ENCODE measurements at regions not wholly inside any gene's neighbourhood (a gene's known extent, or its start where the extent isn't known, plus 50 kb on each side); places are given as distances from the start of the nearest gene placed in this dataset.
"Not testable (repeated sequence)": the region's sequence is repeated elsewhere in the genome, so short reads cannot be mapped to it uniquely, and the experiment has no call there.

DNA sequence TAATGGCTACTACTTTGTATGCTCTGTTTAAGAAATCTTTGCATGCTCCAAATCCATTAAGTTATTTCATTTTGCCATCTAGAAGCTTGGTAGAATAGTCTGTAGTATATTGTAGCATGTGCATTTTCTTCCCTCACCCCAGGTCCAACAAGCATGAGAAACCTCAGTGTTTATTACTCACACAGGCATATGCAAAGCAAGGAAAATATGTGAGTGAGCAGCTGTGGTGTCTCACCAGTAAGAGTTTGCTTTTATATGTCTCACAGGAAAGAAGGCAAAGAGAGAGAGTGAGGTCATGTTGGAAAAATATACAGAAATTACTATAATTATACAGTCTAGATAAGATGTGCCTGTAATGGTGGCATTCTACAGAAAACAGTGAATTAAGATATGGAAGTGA lies 312.5 kb downstream of the C3orf38 start:
- in situ Hi-C loops (cut with HindIII; ENCODE audit: low pct_unique_long_range_greater_than_20kb, low sequenced_read_pairs): no loop called here
- DNase-seq (ENCODE audit: low read depth, low spot score): no peak

DNA sequence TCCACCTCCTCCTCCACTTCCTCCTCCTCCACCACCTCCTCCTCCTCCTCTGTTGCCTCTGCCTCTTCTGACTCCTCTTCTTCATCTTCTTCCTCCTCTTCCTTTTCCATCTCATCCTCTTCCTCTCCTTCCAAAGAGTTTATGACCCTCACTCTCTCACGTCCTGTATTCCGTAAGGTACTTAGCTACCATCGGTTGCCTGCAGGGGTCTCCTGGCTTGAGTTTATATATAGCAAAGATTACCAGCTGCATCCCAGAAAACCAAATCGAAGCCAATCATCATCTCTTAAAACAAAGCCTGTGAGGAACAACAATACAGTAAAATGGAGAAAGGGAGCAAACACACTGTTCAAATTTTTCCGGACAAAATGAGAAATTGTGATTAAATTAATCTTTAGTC lies 317.4 kb downstream of the C3orf38 start:
- peak; percentile 32 for DNase-seq (ENCODE audit: low read depth, low spot score)
- in situ Hi-C loops (cut with HindIII; ENCODE audit: low pct_unique_long_range_greater_than_20kb, low sequenced_read_pairs): no loop called here

DNA sequence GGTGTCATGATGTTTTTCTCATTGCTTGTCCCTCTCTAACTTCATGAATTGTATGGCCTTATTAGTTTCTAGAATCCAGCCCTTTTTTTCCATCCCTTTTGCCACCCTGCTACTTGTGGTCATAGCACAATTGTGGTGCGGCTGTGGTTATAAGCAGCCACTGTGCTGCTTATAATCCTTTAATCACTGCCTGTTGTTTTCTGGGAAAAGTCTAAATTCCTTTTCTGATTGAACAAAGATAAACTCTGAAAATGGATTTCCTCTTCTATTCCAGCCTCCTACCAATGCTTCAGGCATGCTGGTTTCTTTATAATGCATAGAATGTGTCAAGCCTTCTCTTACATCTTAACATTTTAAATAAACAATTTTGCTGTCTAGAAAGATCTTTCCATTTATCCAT lies 319.5 kb downstream of the C3orf38 start:
- in situ Hi-C loops (cut with HindIII; ENCODE audit: low pct_unique_long_range_greater_than_20kb, low sequenced_read_pairs): no loop called here
- no peak for DNase-seq (ENCODE audit: low read depth, low spot score)

DNA sequence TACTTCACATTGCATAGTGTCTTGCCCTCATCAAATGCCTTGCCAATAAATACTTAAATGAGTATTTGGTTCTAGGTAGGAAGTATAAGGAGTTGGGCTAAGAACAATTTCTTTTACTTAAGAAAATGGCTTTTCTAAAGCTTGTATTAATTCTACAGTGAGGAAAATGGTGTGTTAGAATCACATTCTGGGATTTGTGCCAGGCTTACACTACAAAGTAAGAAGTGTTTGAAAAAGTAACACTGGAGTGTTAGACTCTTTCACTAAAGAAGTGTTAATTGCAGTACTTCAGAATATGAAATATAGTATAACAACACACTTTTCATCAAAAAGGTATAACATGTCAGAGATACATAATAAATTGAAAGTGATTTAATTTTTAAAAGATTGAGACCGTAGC lies 328.7 kb downstream of the C3orf38 start:
- in situ Hi-C loops (cut with HindIII; ENCODE audit: low pct_unique_long_range_greater_than_20kb, low sequenced_read_pairs): no loop called here

DNA sequence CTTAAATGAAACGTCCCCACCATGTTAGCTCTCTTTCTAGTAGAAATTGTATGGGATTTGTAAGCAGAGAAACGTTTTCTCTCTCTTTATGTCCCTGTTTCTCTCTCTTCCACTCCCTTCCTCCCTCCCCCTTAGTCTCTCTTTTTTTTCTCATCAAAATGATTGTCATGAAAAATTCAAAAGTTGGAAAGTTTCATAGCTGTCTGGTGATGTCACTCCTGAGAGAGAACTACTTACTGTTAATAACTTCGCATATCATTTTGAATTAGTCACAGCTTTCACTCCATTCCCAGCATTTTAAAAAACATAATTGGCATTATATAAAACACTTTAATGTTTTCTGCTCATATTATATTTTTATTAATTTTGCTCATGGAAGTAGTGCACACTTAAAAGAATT lies 331.1 kb downstream of the C3orf38 start:
- in situ Hi-C loops (cut with HindIII; ENCODE audit: low pct_unique_long_range_greater_than_20kb, low sequenced_read_pairs): no loop called here
- DNase-seq (ENCODE audit: low read depth, low spot score): no peak

More for the DNA sequence above, 328.7 kb downstream of the C3orf38 start:
- no peak for DNase-seq (ENCODE audit: low read depth, low spot score)

DNA sequence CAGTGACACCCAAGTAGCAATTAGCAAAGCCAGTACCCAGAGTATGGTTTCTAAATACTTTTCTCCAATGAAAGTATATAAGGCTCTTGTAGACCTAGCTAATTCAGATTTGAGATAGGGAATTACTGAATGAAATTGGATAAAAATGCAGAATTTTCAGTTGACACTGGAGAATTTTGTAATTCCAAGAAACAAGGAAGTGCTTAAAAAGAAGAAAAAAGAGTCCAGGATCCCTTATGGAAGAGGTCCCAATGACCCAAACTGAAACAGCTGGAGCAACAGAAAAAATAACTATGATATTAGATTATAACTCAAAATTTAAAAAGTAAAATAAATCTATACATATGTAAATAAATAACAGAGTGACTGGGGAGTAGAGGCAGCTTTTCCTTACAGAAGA lies 335.2 kb downstream of the C3orf38 start:
- in situ Hi-C loops (cut with HindIII; ENCODE audit: low pct_unique_long_range_greater_than_20kb, low sequenced_read_pairs): no loop called here
- DNase-seq (ENCODE audit: low read depth, low spot score): no peak

DNA sequence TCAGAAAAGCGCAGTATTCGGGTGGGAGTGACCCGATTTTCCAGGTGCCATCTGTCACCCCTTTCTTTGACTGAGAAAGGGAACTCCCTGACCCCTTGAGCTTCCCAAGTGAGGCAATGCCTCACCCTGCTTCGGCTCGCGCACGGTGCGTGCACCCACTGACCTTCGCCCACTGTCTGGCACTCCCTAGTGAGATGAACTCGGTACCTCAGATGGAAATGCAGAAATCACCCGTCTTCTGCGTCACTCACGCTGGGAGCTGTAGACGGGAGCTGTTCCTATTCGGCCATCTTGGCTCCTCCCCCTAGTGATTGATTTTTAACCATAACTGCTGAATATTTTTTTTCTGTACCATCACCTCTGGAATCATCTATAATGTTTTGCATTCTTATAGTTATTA lies 359.1 kb downstream of the C3orf38 start:
- DNase-seq (ENCODE audit: low read depth, low spot score); in situ Hi-C loops (cut with HindIII; ENCODE audit: low pct_unique_long_range_greater_than_20kb, low sequenced_read_pairs): not testable (repeated sequence)

DNA sequence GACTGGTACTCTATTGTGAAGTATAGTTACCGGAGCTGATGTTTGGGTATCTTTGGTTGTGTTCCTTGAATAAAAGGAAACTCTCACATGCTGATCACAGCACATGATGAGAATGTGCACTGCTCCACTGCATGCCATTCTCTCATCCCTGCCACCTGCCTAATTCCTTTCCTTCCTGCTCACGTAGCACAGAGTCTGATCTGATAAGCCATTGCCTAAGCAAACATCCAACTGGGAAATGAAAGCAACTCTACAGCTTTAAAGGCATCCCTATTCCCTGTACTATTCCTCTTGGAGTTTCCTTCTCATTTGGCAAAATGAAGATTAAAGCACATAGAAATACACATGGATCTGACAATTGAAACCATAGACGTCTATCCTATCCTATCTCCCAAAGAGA lies 359.8 kb downstream of the C3orf38 start:
- no peak for DNase-seq (ENCODE audit: low read depth, low spot score)
- in situ Hi-C loops (cut with HindIII; ENCODE audit: low pct_unique_long_range_greater_than_20kb, low sequenced_read_pairs): no loop called here

DNA sequence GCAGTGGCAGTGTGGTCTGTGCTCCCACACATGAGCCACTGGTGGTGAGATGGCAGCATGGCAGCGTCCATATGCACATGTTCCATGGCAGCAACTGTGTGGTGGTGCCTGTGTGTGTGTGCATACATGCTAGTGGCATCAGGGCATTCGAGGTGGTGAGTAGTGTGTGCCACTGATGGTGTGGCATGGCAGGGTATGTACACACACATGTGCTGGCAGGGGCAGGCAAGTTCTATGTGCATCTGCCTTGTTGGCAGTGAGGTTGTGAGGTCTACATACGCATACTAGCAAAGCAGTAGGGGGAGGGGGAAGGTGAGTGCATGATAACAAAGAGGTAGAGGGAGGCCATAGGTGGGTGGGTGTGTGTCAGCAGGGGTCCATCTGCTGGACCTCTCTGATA lies 378.7 kb downstream of the C3orf38 start:
- DNase-seq (ENCODE audit: low read depth, low spot score): no peak
- in situ Hi-C loops (cut with HindIII; ENCODE audit: low pct_unique_long_range_greater_than_20kb, low sequenced_read_pairs): no loop called here

DNA sequence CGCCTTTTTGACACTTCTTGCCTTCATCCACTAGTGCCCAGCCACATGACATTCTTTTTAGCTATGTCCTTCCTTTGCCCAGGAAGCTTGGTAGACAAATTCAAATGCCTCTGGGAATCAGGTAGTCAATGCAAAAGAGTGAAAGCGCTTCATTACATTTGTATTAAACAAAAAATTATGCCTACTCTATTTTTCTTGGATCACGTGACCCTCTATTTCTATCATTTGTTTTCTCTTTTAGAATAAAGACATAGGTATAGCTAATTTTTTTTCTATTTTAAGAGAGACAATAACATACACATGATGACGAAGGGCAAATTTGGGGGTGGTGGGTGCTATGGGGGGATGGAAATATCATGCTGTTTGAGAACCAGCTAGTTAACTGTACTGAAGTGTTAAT lies 384.8 kb downstream of the C3orf38 start:
- DNase-seq (ENCODE audit: low read depth, low spot score): no peak
- in situ Hi-C loops (cut with HindIII; ENCODE audit: low pct_unique_long_range_greater_than_20kb, low sequenced_read_pairs): no loop called here

DNA sequence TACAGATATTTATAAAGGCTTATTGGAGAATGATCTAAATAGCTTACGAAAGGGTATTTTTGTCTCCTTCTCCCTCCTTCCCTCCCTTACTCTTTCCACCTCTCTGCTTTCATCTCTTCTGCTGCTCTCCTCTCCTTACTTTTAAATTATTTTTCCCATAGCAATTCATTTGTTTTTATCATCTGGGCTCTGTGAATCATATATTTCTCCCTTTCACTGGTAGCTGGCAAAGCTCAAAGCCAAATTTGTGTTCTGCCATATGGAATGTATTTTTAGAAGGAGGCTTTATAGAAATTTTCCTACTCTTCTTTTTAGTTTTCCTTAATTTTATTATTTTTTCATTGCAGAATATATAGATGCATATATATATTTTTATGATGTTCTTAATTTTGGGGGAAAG lies 385.8 kb downstream of the C3orf38 start:
- no peak for DNase-seq (ENCODE audit: low read depth, low spot score)
- in situ Hi-C loops (cut with HindIII; ENCODE audit: low pct_unique_long_range_greater_than_20kb, low sequenced_read_pairs): no loop called here

DNA sequence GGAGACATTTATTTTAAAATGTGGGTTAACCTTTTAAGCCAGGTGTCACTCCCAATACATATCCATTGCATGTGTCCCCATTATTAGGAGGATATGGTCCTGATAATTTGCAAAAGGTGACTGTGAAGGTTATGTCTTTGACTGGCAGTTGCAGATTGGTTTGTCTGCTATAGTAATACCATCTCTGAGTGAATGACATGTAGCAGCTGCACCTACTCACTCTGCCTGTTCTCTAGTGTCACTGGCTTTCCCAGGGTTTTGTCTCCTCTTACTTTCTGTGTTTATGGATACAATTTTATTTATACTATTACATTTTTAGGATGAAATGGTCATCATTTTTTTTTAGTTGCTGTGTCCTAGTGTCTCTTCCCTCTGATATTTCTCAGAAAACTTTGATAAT lies 393.2 kb downstream of the C3orf38 start:
- in situ Hi-C loops (cut with HindIII; ENCODE audit: low pct_unique_long_range_greater_than_20kb, low sequenced_read_pairs): no loop called here

DNA sequence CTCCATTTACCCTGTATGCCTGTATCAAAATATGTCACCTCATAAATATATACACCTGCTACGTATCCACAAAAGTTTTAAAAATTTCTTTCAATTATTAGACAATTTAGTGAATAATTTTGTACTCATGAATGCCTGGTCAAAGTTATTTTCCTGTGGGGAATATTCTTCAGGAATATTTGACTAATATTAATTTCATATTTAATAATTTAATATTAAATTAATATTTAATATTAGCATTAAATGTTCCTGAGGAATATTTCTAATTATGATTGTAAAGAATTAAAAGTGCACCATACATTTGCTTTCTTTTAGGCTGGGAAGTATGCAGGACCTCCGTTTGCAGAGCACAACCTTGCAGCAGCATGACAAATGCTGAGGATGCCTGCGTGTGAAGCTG lies 422.7 kb downstream of the C3orf38 start:
- no peak for DNase-seq (ENCODE audit: low read depth, low spot score)
- in situ Hi-C loops (cut with HindIII; ENCODE audit: low pct_unique_long_range_greater_than_20kb, low sequenced_read_pairs): no loop called here

More for the DNA sequence above, 393.2 kb downstream of the C3orf38 start:
- no peak for DNase-seq (ENCODE audit: low read depth, low spot score)

DNA sequence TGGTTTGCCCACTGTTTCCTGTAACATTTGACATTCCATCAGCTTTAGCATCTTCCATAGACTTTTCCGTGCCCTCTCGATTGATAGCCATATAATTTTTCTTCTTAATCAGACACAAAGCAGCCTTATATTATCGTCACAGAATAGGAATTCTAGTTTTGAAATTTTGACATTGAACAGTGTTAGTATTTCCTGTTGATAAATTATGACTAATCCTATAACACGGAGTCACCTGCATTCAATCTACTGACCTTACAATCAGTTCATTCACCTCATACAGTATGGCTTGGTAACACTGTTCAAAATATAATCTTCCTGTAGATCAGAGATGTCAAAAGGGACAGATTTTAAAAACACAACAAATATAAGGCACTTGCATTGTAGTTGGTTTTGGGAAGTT lies 423.7 kb downstream of the C3orf38 start:
- in situ Hi-C loops (cut with HindIII; ENCODE audit: low pct_unique_long_range_greater_than_20kb, low sequenced_read_pairs): no loop called here
- DNase-seq (ENCODE audit: low read depth, low spot score): peak; percentile 18

DNA sequence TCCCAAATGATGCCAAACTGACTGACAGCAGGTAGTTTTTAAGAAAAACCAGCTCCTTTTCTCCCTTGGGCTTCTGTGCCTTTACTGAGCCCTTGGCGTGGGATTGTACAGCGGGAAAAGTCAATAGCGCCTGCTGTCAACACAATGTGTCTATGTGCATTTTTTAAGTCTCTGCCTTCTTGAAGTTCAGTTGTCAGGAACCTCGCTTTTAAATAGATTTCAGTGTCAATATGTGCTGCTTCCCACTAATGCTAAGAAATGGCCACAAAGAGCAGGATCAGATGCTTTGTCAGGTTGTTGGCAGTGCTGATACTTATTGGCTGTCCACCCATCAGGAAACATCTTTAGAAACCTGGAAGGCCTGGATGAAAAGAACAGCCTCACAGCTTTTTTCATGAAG lies 424.4 kb downstream of the C3orf38 start:
- DNase-seq (ENCODE audit: low read depth, low spot score): no peak
- in situ Hi-C loops (cut with HindIII; ENCODE audit: low pct_unique_long_range_greater_than_20kb, low sequenced_read_pairs): no loop called here

DNA sequence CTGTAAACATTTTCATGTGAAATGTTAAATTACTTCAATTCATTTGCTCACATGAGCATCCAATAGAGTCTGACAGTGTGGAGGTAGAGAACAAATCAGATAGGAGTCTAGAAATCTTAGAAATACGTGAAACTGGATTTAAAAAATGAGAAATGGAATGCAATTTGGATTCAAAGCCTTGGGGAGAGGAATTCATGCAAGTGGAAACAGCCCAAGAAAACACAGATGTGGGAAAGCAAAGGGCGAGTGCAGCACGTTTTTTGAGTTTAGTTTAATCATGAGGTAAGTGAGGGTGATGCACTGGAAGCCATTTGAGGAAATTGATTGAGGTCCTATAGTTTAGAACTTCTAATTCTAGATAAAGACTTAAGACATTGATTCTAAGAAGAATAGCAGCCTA lies 434.7 kb downstream of the C3orf38 start:
- in situ Hi-C loops (cut with HindIII; ENCODE audit: low pct_unique_long_range_greater_than_20kb, low sequenced_read_pairs): no loop called here
- DNase-seq (ENCODE audit: low read depth, low spot score): no peak

DNA sequence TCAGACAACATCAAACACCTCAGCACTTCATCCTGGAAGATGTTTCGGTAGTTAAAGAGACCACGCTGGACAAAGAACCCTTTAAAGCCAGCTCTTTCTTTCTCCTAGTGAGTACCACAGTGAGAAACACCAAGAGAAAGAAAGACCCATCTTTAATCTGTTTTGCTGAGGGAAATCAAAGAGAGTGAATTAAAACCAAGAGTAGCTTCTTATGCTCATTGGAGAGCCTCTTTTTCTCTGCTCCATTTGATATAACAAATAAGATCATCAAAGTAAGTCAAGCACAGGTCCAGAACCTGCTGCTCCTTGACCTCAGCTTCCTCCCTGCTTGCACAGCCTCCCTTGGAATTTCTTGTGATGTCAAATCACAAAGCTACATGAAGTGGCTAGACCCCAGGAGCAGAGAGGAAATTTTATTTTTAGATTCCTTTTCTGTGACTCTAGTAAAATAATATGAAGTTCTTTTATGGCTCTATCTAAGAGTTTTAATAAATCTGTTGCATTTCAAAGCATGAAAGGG lies 436.4 kb downstream of the C3orf38 start:
- in situ Hi-C loops (cut with HindIII; ENCODE audit: low pct_unique_long_range_greater_than_20kb, low sequenced_read_pairs): no loop called here
- DNase-seq (ENCODE audit: low read depth, low spot score): no peak

DNA sequence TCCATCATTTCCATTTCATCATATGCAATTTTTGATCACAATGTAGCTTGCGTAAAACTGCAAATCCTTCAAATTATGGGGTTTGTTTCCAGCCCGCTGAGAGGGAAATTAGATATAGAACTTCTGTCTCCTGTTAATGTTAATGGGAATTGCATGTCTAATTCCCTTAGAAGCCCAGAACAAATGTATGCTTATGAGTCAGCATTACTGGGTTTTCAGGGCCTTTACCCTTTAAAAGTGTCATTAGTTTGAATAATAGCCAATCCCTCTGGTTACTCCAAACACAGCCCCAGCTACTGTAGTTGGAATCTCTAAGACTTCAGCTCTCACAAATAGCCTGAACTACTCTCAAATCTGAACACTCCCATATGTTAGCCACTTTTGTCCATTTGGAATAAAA lies 439.4 kb downstream of the C3orf38 start:
- no peak for DNase-seq (ENCODE audit: low read depth, low spot score)
- in situ Hi-C loops (cut with HindIII; ENCODE audit: low pct_unique_long_range_greater_than_20kb, low sequenced_read_pairs): no loop called here

DNA sequence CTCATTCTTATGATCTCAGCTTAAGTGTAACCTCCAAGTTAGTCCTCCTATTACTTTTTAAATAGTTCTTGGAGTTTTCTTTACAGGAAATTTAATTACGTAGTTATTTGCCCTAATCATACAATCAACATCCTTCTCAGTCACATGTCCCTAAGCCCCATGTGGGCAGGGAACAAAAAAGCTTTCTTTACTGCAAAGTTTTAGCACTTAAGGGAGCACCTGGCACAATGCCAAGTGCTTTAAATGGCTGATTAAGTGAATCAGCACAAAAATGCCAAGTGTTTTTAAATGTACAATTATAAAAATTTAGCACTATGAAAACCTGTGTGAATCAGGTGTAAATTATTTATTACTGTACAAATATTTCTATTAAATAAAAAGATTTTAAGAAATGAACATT lies 445.3 kb downstream of the C3orf38 start:
- in situ Hi-C loops (cut with HindIII; ENCODE audit: low pct_unique_long_range_greater_than_20kb, low sequenced_read_pairs): no loop called here
- peak; percentile 21 for DNase-seq (ENCODE audit: low read depth, low spot score)

DNA sequence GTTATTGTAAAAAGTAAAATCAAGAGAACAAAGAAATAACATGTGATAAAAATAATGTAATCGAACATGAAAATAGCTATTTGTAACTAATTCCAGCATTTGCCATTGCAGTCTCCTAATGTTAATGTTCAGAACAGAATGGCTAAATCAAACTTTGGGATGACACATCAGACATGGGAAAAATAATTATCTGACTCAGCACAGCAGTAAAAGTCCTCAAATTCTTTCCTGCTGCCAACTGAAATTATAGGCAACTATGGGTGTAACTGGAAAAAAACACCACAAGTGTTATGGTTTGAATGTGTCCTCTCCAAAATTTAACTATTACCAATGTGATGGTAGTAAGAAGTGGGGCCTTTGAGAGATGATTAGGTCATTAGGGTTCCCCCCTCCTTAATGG lies 446.7 kb downstream of the C3orf38 start:
- in situ Hi-C loops (cut with HindIII; ENCODE audit: low pct_unique_long_range_greater_than_20kb, low sequenced_read_pairs): no loop called here
- no peak for DNase-seq (ENCODE audit: low read depth, low spot score)
